ENCODE measurements at regions not wholly inside any gene's neighbourhood (a gene's known extent, or its start where the extent isn't known, plus 50 kb on each side); places are given as distances from the start of the nearest gene placed in this dataset.

GRCh38 chr15:37370941-37371340 is 270.6 kb upstream of the MEIS2 start (continued):
- TF ChIP-seq, protein P1, sequence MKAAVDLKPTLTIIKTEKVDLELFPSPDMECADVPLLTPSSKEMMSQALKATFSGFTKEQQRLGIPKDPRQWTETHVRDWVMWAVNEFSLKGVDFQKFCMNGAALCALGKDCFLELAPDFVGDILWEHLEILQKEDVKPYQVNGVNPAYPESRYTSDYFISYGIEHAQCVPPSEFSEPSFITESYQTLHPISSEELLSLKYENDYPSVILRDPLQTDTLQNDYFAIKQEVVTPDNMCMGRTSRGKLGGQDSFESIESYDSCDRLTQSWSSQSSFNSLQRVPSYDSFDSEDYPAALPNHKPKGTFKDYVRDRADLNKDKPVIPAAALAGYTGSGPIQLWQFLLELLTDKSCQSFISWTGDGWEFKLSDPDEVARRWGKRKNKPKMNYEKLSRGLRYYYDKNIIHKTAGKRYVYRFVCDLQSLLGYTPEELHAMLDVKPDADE (IDR thresholded peaks at IDR 0.05), result no peak
- TF ChIP-seq REST (IDR thresholded peaks at IDR 0.05; ENCODE audit: unreplicated experiment), result no peak
- TF ChIP-seq POLR2AphosphoS5 (IDR thresholded peaks at IDR 0.05; ENCODE audit: low read depth), result no peak
- TF ChIP-seq STAT1 (IDR thresholded peaks at IDR 0.05; ENCODE audit: unreplicated experiment), result no peak
- TF ChIP-seq NANOG (IDR thresholded peaks at IDR 0.05; ENCODE audit: borderline replicate concordance), result no peak
- no peak for TF ChIP-seq CREB1 (CRISPR knock-in tag; IDR thresholded peaks at IDR 0.05; ENCODE audit: low read depth)
- no peak for TF ChIP-seq JUNB (IDR thresholded peaks at IDR 0.05; ENCODE audit: unreplicated experiment)
- no peak for TF ChIP-seq ZNF331 (CRISPR knock-in tag; IDR thresholded peaks at IDR 0.05; ENCODE audit: low read depth)
- TF ChIP-seq EZH2phosphoT487 (IDR thresholded peaks at IDR 0.05; ENCODE audit: unreplicated experiment), result no peak
- TF ChIP-seq, protein P2, sequence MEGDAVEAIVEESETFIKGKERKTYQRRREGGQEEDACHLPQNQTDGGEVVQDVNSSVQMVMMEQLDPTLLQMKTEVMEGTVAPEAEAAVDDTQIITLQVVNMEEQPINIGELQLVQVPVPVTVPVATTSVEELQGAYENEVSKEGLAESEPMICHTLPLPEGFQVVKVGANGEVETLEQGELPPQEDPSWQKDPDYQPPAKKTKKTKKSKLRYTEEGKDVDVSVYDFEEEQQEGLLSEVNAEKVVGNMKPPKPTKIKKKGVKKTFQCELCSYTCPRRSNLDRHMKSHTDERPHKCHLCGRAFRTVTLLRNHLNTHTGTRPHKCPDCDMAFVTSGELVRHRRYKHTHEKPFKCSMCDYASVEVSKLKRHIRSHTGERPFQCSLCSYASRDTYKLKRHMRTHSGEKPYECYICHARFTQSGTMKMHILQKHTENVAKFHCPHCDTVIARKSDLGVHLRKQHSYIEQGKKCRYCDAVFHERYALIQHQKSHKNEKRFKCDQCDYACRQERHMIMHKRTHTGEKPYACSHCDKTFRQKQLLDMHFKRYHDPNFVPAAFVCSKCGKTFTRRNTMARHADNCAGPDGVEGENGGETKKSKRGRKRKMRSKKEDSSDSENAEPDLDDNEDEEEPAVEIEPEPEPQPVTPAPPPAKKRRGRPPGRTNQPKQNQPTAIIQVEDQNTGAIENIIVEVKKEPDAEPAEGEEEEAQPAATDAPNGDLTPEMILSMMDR (conservative IDR thresholded peaks at IDR 0.05; ENCODE audit: low read depth in 2 of 2), result no peak

DNA sequence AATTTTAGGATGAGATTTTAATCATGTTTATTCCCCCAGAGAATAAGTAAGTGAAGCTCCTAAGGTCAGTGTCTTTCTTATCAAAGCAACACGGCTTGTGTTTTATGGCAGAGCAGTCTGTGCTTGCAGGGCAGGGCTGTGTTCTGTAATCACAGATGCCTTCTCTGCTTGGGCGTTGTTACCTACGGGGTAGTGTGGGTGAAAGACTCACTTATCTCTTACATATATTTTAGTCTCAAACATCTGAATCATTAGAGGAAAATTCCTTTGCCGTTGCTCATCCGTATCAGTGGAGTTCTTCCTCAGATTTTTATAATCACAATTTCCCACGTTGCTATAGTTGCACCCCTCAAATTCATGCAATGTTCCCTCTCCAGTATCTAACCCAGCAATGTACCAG is 271.7 kb upstream of the MEIS2 start:
- H3K36me3 Mint-ChIP-seq (ENCODE audit: low read depth), result no peaks in the 10 kb centered on the region
- no peaks in the 10 kb centered on the region for H3K27me3 Mint-ChIP-seq (ENCODE audit: insufficient read depth, low read depth, poor library complexity)
- Histone ChIP-seq H3K27ac (ENCODE audit: low read depth) (no peak overlapping the region), H3K4me3 (no peak overlapping the region), H2AFZ (no peak overlapping the region), H3K36me3 (ENCODE audit: insufficient read depth) (no peaks in the 10 kb centered on the region), H4K20me1 (replicated peaks; ENCODE audit: insufficient read depth) (no peaks in the 10 kb centered on the region), H3K4me2 (no peak overlapping the region), H3K4me1 (ENCODE audit: insufficient read depth) (no peaks in the 10 kb centered on the region), H3F3A (replicated peaks; ENCODE audit: low read depth) (no peaks in the 10 kb centered on the region), H3K27me3 (ENCODE audit: insufficient read depth) (no peaks in the 10 kb centered on the region), H3K9me2 (ENCODE audit: insufficient read depth) (no peaks in the 10 kb centered on the region), H3K79me2 (replicated peaks; ENCODE audit: insufficient read depth) (no peaks in the 10 kb centered on the region)
- no peak overlapping the region for H3K27ac Mint-ChIP-seq
- H3K4me3 Mint-ChIP-seq, result no peak overlapping the region
- H3K4me1 Mint-ChIP-seq, result no peaks in the 10 kb centered on the region
- no peak for DNase-seq (ENCODE audit: low spot score)
- no peak for ATAC-seq
- H3K9me3 Mint-ChIP-seq, result no peaks in the 10 kb centered on the region
- TF ChIP-seq CREB1 (CRISPR knock-in tag; IDR thresholded peaks at IDR 0.05; ENCODE audit: low read depth) (no peak), JUNB (IDR thresholded peaks at IDR 0.05; ENCODE audit: unreplicated experiment) (no peak), REST (IDR thresholded peaks at IDR 0.05; ENCODE audit: unreplicated experiment) (no peak)

Data from GM23338 (cell line).